ENCODE measurements at regions not wholly inside any gene's neighbourhood (a gene's known extent, or its start where the extent isn't known, plus 50 kb on each side); places are given as distances from the start of the nearest gene placed in this dataset.

GRCh38 chr12:58139894-58140293 lies 198.5 kb downstream of the ATP23 start:
- no peaks in the 10 kb centered on the region for H3K36me3 Mint-ChIP-seq (ENCODE audit: low read depth)
- no peak for DNase-seq
- H3K4me3 Mint-ChIP-seq = no peak overlapping the region
- H3K27me3 Mint-ChIP-seq = peaks cover 7% of the 10 kb centered on the region
- H3K4me1 Mint-ChIP-seq (ENCODE audit: low read depth) = no peaks in the 10 kb centered on the region
- H3K9me3 Mint-ChIP-seq = no peaks in the 10 kb centered on the region
- no peak overlapping the region for H3K27ac Mint-ChIP-seq

GRCh38 chr12:58140395-58140794 lies 199.0 kb downstream of the ATP23 start:
- Mint-ChIP-seq H3K36me3 (ENCODE audit: low read depth) (no peaks in the 10 kb centered on the region), H3K27me3 (peaks cover 7% of the 10 kb centered on the region), H3K9me3 (peaks cover 3% of the 10 kb centered on the region), H3K4me3 (no peak overlapping the region), H3K4me1 (ENCODE audit: low read depth) (no peaks in the 10 kb centered on the region), H3K27ac (no peak overlapping the region)
- DNase-seq = no peak

GRCh38 chr12:58142991-58143390 lies 201.6 kb downstream of the ATP23 start:
- no peak overlapping the region for H3K4me3 Mint-ChIP-seq
- peaks cover 4% of the 10 kb centered on the region for H3K9me3 Mint-ChIP-seq
- H3K27ac Mint-ChIP-seq = no peak overlapping the region
- peaks cover 3% of the 10 kb centered on the region for H3K27me3 Mint-ChIP-seq
- no peak for DNase-seq
- H3K36me3 Mint-ChIP-seq (ENCODE audit: low read depth) = no peaks in the 10 kb centered on the region
- H3K4me1 Mint-ChIP-seq (ENCODE audit: low read depth) = no peaks in the 10 kb centered on the region

- no peak overlapping the region for H3K4me3 Mint-ChIP-seq
- no peak overlapping the region for H3K27ac Mint-ChIP-seq
- H3K4me1 Mint-ChIP-seq (ENCODE audit: low read depth) = no peaks in the 10 kb centered on the region
- H3K9me3 Mint-ChIP-seq = peaks cover 4% of the 10 kb centered on the region
- H3K36me3 Mint-ChIP-seq (ENCODE audit: low read depth) = no peaks in the 10 kb centered on the region
- no peak for DNase-seq
- H3K27me3 Mint-ChIP-seq = peaks cover 6% of the 10 kb centered on the region
Observed at GRCh38 chr12:58143498-58143995, 202.2 kb downstream of the ATP23 start.

DNA sequence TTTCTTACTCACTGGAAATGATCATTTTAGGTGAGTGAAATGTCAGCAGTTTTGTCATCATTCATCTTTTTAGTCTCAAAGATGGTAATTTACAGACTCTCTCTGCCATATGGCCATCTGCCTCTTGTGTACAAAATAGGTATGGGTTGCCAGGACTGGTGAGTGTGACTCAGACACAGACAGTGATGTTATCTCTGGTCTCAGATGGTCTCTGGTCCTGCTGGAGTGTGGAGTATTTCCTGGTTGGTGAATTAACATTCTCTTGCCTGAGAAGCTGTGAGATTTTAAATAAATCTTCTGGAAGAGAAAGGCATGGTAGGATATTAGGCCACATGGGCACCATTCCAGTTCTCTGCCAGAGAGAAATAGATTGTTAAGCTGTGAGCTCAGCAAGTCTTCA lies 207.0 kb downstream of the ATP23 start:
- H3K27me3 Mint-ChIP-seq = peaks cover 11% of the 10 kb centered on the region
- H3K9me3 Mint-ChIP-seq = peaks cover 4% of the 10 kb centered on the region
- H3K4me3 Mint-ChIP-seq = no peak overlapping the region
- H3K36me3 Mint-ChIP-seq (ENCODE audit: low read depth) = no peaks in the 10 kb centered on the region
- no peaks in the 10 kb centered on the region for H3K4me1 Mint-ChIP-seq (ENCODE audit: low read depth)
- no peak for DNase-seq
- H3K27ac Mint-ChIP-seq = no peak overlapping the region

- H3K4me3 Mint-ChIP-seq = no peak overlapping the region
- H3K27me3 Mint-ChIP-seq = peaks cover 15% of the 10 kb centered on the region
- H3K9me3 Mint-ChIP-seq = peaks cover 4% of the 10 kb centered on the region
- DNase-seq = no peak
- no peaks in the 10 kb centered on the region for H3K36me3 Mint-ChIP-seq (ENCODE audit: low read depth)
- no peak overlapping the region for H3K27ac Mint-ChIP-seq
- H3K4me1 Mint-ChIP-seq (ENCODE audit: low read depth) = no peaks in the 10 kb centered on the region
Observed at GRCh38 chr12:58148976-58149375, 207.6 kb downstream of the ATP23 start.

GRCh38 chr12:58154359-58154758 lies 213.0 kb downstream of the ATP23 start:
- Mint-ChIP-seq H3K27me3 (peaks cover 13% of the 10 kb centered on the region), H3K4me1 (ENCODE audit: low read depth) (no peaks in the 10 kb centered on the region), H3K9me3 (no peaks in the 10 kb centered on the region), H3K4me3 (no peak overlapping the region), H3K27ac (no peak overlapping the region), H3K36me3 (ENCODE audit: low read depth) (no peaks in the 10 kb centered on the region)
- no peak for DNase-seq

GRCh38 chr12:58156697-58157096 lies 215.3 kb downstream of the ATP23 start:
- H3K27me3 Mint-ChIP-seq = peaks cover 10% of the 10 kb centered on the region
- H3K9me3 Mint-ChIP-seq = no peaks in the 10 kb centered on the region
- DNase-seq = no peak
- no peak overlapping the region for H3K4me3 Mint-ChIP-seq
- H3K4me1 Mint-ChIP-seq (ENCODE audit: low read depth) = no peaks in the 10 kb centered on the region
- no peaks in the 10 kb centered on the region for H3K36me3 Mint-ChIP-seq (ENCODE audit: low read depth)
- H3K27ac Mint-ChIP-seq = no peak overlapping the region

GRCh38 chr12:58159941-58160340 lies 218.6 kb downstream of the ATP23 start:
- Mint-ChIP-seq H3K27me3 (peaks cover 3% of the 10 kb centered on the region), H3K9me3 (no peaks in the 10 kb centered on the region), H3K36me3 (ENCODE audit: low read depth) (no peaks in the 10 kb centered on the region), H3K27ac (no peak overlapping the region), H3K4me3 (no peak overlapping the region), H3K4me1 (ENCODE audit: low read depth) (no peaks in the 10 kb centered on the region)
- DNase-seq = no peak

- Mint-ChIP-seq H3K36me3 (ENCODE audit: low read depth) (no peaks in the 10 kb centered on the region), H3K4me1 (ENCODE audit: low read depth) (no peaks in the 10 kb centered on the region), H3K9me3 (no peaks in the 10 kb centered on the region), H3K4me3 (no peak overlapping the region), H3K27me3 (peaks cover 7% of the 10 kb centered on the region), H3K27ac (no peak overlapping the region)
- DNase-seq = no peak
Observed at GRCh38 chr12:58161773-58162172, 220.4 kb downstream of the ATP23 start.

DNA sequence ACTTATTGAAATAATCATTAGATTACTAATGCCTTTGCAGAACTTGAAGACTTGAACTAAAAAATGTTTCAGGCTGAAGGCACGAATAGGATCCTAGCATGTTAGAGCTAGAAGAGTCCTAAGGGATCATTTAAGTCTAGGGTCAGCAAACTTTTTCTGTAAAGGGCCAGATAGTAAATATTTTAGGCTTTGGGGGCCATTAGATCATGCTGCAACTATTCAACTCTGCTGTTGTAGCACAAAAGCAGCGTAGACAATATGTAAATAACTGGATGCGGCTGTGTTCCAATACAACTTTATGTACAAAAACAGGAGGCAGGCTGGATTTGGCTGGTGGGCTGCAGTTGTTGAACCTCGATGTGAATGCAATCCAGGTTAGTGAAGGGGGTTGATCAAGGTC lies 221.7 kb downstream of the ATP23 start:
- no peak for DNase-seq
- Mint-ChIP-seq H3K4me1 (ENCODE audit: low read depth) (no peaks in the 10 kb centered on the region), H3K27ac (no peak overlapping the region), H3K4me3 (no peak overlapping the region), H3K36me3 (ENCODE audit: low read depth) (no peaks in the 10 kb centered on the region), H3K9me3 (no peaks in the 10 kb centered on the region), H3K27me3 (peaks cover 7% of the 10 kb centered on the region)

DNA sequence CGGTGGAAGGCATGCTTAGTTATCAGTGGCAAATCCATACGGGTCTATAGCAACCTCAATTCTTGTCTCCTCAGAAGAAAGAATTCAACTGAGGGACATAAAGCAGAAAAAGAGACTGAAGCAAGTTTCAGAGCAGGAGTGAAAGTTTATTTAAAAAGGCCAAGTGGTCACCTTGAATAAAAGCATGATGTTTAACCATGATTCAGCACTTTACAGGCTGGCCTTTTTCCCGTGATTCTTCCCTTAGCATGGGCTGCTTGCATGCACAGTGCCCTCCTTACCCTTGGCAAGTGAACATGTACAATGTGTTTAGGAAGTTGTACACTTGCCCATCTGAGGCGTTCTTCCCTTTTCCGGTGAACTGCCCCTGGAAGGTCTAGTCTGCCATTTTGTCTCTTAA lies 225.3 kb downstream of the ATP23 start:
- H3K9me3 Mint-ChIP-seq = no peaks in the 10 kb centered on the region
- DNase-seq = no peak
- no peak overlapping the region for H3K4me3 Mint-ChIP-seq
- H3K27ac Mint-ChIP-seq = no peak overlapping the region
- no peaks in the 10 kb centered on the region for H3K36me3 Mint-ChIP-seq (ENCODE audit: low read depth)
- H3K27me3 Mint-ChIP-seq = peaks cover 7% of the 10 kb centered on the region
- H3K4me1 Mint-ChIP-seq (ENCODE audit: low read depth) = no peaks in the 10 kb centered on the region

DNA sequence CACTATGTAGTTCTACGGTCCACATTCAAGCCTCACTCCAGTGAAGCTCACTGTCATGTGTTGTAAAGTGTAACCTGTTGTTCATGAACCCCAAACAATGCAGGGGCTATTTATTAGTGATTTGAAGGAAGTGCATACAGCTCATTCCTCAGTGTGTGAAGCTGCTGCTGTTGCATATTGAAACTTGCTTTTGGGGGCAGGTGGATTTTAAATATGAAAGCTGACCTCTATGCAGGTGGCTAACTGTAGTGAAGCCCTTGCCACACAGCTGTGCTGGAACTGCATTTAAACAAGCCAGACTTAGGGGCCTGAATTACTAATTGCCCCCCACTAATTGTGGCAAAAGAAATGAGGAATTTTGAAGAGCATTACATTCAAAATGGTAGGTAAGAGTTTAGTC lies 226.3 kb downstream of the ATP23 start:
- Mint-ChIP-seq H3K27ac (no peak overlapping the region), H3K4me3 (no peak overlapping the region), H3K9me3 (no peaks in the 10 kb centered on the region), H3K27me3 (peaks cover 7% of the 10 kb centered on the region), H3K36me3 (ENCODE audit: low read depth) (no peaks in the 10 kb centered on the region), H3K4me1 (ENCODE audit: low read depth) (no peaks in the 10 kb centered on the region)
- DNase-seq = no peak

DNA sequence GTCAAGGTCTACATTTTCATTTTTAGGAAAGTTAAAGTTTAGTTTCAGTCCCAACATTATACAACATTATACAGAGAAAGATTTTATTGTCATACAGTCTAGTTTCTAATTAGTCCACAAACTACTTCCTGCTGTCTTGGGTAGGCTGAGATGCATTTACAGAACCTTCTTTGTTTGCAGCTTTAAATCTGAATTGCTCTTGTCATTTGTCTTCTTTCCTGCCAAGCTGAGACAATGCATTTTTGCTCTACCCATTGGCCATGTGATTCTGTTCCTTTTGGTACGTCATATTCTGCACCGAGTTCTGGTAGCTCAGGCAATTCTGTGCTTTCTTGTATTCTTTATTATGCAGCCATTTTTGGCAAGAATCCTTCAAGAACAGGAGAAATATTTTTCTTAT lies 228.5 kb downstream of the ATP23 start:
- no peak overlapping the region for H3K4me3 Mint-ChIP-seq
- peaks cover 9% of the 10 kb centered on the region for H3K27me3 Mint-ChIP-seq
- no peak overlapping the region for H3K27ac Mint-ChIP-seq
- no peak for DNase-seq
- H3K36me3 Mint-ChIP-seq (ENCODE audit: low read depth) = no peaks in the 10 kb centered on the region
- no peaks in the 10 kb centered on the region for H3K9me3 Mint-ChIP-seq
- no peaks in the 10 kb centered on the region for H3K4me1 Mint-ChIP-seq (ENCODE audit: low read depth)

DNA sequence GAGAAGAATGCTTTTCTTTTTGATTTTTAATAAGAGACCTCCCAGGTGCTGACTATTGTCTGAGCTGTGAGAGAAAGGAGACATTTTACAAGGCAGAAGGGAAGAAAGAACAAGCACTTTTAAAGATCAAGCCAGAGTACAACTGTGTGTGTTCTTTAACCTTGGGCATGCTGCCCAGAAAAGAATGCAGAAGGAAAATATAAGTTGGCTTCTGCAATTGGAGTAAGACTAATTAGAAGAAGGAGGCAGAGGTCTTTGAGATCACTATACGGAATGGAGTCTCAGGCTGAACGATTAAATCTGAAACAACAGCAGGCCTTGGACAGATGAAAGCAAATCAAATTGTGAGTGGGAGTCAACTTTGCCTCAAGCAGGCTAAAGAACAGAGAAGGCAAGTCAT lies 230.5 kb downstream of the ATP23 start:
- Mint-ChIP-seq H3K27me3 (peaks cover 12% of the 10 kb centered on the region), H3K36me3 (ENCODE audit: low read depth) (no peaks in the 10 kb centered on the region), H3K9me3 (no peaks in the 10 kb centered on the region), H3K4me3 (no peak overlapping the region), H3K27ac (no peak overlapping the region), H3K4me1 (ENCODE audit: low read depth) (no peaks in the 10 kb centered on the region)
- DNase-seq = no peak

GRCh38 chr12:58172433-58173073 lies 231.2 kb downstream of the ATP23 start:
- Mint-ChIP-seq H3K36me3 (ENCODE audit: low read depth) (no peaks in the 10 kb centered on the region), H3K9me3 (no peaks in the 10 kb centered on the region), H3K4me1 (ENCODE audit: low read depth) (no peaks in the 10 kb centered on the region), H3K27ac (no peak overlapping the region), H3K4me3 (no peak overlapping the region), H3K27me3 (peaks cover 17% of the 10 kb centered on the region)
- no peak for DNase-seq

Measured in activated T-cell treated with anti-CD3 and anti-CD28 coated beads, Interleukin-2, amount 50 U/mL, for 24 hours (primary cell).